ENCODE measurements at regions not wholly inside any gene's neighbourhood (a gene's known extent, or its start where the extent isn't known, plus 50 kb on each side); places are given as distances from the start of the nearest gene placed in this dataset.

GRCh38 chr15:98150084-98150483 is 189.6 kb downstream of the ARRDC4 start:
- TF ChIP-seq EZH2 (IDR thresholded peaks at IDR 0.05; ENCODE audit: insufficient read depth, poor library complexity, severe bottlenecking) (no peak), EZH2phosphoT487 (IDR thresholded peaks at IDR 0.05; ENCODE audit: insufficient read depth, low read depth) (no peak)
